ENCODE measurements at regions not wholly inside any gene's neighbourhood (a gene's known extent, or its start where the extent isn't known, plus 50 kb on each side); places are given as distances from the start of the nearest gene placed in this dataset.

DNA sequence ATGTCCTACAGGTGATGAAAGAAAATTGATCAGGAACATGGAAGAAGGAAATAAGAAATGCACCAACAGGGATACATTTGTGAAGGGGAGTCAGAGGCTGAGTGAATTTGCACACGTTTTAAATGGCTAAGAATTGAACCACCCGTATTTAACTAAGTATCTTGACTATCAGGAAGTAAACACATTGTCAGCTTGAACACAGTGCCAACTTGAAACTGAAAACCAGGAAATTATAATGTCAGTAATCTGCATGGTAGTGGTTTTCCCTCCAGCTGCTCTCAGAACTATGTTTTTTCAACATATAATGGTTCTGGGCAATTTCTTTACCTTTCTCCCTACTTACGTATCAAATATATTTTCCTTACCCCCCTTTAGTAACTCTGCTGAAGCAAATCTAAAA lies 366.5 kb upstream of the POU3F2 start:
- H3K9me3 ChIP-seq (ENCODE audit: control insufficient read depth, insufficient read depth, low read depth, low read length): no peaks in the 10 kb centered on the region
- no peak overlapping the region for H3K9ac ChIP-seq (ENCODE audit: low read length)
- no peak overlapping the region for H3K27ac ChIP-seq (ENCODE audit: low read depth, low read length)
- no peaks in the 10 kb centered on the region for H3K36me3 ChIP-seq (ENCODE audit: control insufficient read depth, insufficient read depth, low read length)
- no peaks in the 10 kb centered on the region for H3K4me1 ChIP-seq (ENCODE audit: control insufficient read depth, insufficient read depth, low read length)
- H3K27me3 ChIP-seq (ENCODE audit: control insufficient read depth, insufficient read depth, low read length): no peaks in the 10 kb centered on the region
- no peak overlapping the region for H3K4me3 ChIP-seq (ENCODE audit: low read depth, low read length)

DNA sequence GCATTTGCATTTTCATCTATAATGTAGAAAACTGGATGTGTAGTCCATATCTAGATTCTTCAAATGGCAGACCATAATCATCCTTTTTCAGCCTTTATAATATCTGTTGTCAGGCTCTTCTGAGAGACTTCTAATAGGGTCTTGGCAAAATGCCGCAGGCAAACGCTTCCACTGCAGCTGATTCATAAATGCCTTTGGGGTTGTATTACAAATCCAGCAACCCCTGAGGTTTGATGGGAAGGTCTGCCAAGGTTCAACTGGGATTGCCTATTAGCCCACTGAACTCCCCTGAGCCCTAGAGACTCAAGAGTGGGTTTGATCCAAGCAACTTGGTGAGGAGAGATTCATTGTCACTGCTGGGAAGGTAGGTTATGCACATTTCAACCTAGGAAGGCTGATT lies 365.2 kb upstream of the POU3F2 start:
- H3K36me3 ChIP-seq (ENCODE audit: control insufficient read depth, insufficient read depth, low read length): no peaks in the 10 kb centered on the region
- H3K27me3 ChIP-seq (ENCODE audit: control insufficient read depth, insufficient read depth, low read length): no peaks in the 10 kb centered on the region
- no peak overlapping the region for H3K27ac ChIP-seq (ENCODE audit: low read depth, low read length)
- H3K9me3 ChIP-seq (ENCODE audit: control insufficient read depth, insufficient read depth, low read depth, low read length): no peaks in the 10 kb centered on the region
- no peak overlapping the region for H3K4me3 ChIP-seq (ENCODE audit: low read depth, low read length)
- H3K9ac ChIP-seq (ENCODE audit: low read length): no peak overlapping the region
- no peaks in the 10 kb centered on the region for H3K4me1 ChIP-seq (ENCODE audit: control insufficient read depth, insufficient read depth, low read length)

- Histone ChIP-seq H3K27ac (ENCODE audit: low read depth, low read length) (no peak overlapping the region), H3K4me1 (ENCODE audit: control insufficient read depth, insufficient read depth, low read length) (no peaks in the 10 kb centered on the region), H3K27me3 (ENCODE audit: control insufficient read depth, insufficient read depth, low read length) (no peaks in the 10 kb centered on the region), H3K4me3 (ENCODE audit: low read depth, low read length) (no peak overlapping the region), H3K36me3 (ENCODE audit: control insufficient read depth, insufficient read depth, low read length) (no peaks in the 10 kb centered on the region), H3K9me3 (ENCODE audit: control insufficient read depth, insufficient read depth, low read depth, low read length) (no peaks in the 10 kb centered on the region), H3K9ac (ENCODE audit: low read length) (no peak overlapping the region)
Measured at GRCh38 chr6:98470821-98471220, 363.6 kb upstream of the POU3F2 start.

- Histone ChIP-seq H3K4me3 (ENCODE audit: low read depth, low read length) (no peak overlapping the region), H3K4me1 (ENCODE audit: control insufficient read depth, insufficient read depth, low read length) (no peaks in the 10 kb centered on the region), H3K27ac (ENCODE audit: low read depth, low read length) (no peak overlapping the region), H3K9ac (ENCODE audit: low read length) (no peak overlapping the region), H3K36me3 (ENCODE audit: control insufficient read depth, insufficient read depth, low read length) (no peaks in the 10 kb centered on the region), H3K27me3 (ENCODE audit: control insufficient read depth, insufficient read depth, low read length) (no peaks in the 10 kb centered on the region), H3K9me3 (ENCODE audit: control insufficient read depth, insufficient read depth, low read depth, low read length) (no peaks in the 10 kb centered on the region)
Measured at GRCh38 chr6:98471444-98471843, 362.9 kb upstream of the POU3F2 start.

- no peak overlapping the region for H3K4me3 ChIP-seq (ENCODE audit: low read depth, low read length)
- H3K27me3 ChIP-seq (ENCODE audit: control insufficient read depth, insufficient read depth, low read length): no peaks in the 10 kb centered on the region
- no peak overlapping the region for H3K9ac ChIP-seq (ENCODE audit: low read length)
- no peaks in the 10 kb centered on the region for H3K9me3 ChIP-seq (ENCODE audit: control insufficient read depth, insufficient read depth, low read depth, low read length)
- no peak overlapping the region for H3K27ac ChIP-seq (ENCODE audit: low read depth, low read length)
- H3K4me1 ChIP-seq (ENCODE audit: control insufficient read depth, insufficient read depth, low read length): no peaks in the 10 kb centered on the region
- no peaks in the 10 kb centered on the region for H3K36me3 ChIP-seq (ENCODE audit: control insufficient read depth, insufficient read depth, low read length)
Measured at GRCh38 chr6:98477231-98477630, 357.1 kb upstream of the POU3F2 start.

DNA sequence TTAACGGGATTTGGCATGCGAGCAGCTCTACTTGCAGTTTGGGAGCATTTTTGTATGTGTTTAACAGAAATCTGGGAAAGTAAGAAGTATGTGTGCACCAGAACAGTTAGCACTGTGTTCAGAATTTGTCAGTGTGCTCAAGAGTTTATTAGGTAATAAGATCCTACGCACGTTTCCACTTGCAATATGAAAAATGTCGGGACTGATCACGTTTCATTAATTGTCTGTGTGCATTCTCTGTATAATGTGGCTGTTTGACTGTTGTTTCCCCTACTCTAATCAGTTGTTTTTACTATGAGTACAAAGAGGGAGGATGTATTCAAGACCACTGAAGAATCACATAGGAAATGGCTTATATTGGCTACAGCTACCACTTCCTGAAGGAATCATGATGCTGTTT lies 349.7 kb upstream of the POU3F2 start:
- H3K9ac ChIP-seq (ENCODE audit: low read length): no peak overlapping the region
- H3K27ac ChIP-seq (ENCODE audit: low read depth, low read length): no peak overlapping the region
- no peaks in the 10 kb centered on the region for H3K9me3 ChIP-seq (ENCODE audit: control insufficient read depth, insufficient read depth, low read depth, low read length)
- H3K4me3 ChIP-seq (ENCODE audit: low read depth, low read length): no peak overlapping the region
- peaks cover 16% of the 10 kb centered on the region for H3K4me1 ChIP-seq (ENCODE audit: control insufficient read depth, insufficient read depth, low read length)
- H3K36me3 ChIP-seq (ENCODE audit: control insufficient read depth, insufficient read depth, low read length): no peaks in the 10 kb centered on the region
- H3K27me3 ChIP-seq (ENCODE audit: control insufficient read depth, insufficient read depth, low read length): no peaks in the 10 kb centered on the region

DNA sequence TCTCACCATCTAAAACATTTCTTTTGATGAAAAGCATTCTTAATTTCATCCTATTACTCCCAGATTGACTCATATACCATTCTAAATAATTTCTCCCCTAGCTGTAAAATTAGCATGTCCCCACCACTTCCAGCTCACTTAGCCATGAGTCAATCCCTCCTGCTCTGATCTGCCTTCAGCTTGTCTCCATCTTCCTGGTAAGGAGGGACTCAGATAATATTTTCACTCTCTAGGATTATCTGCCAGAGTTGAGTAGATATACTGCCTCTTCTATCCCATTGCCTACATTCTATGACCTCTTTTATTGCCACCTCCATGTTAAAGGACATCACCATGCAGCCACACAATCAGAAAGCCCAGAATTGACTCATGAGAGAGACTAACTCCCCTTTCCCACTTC lies 348.8 kb upstream of the POU3F2 start:
- Histone ChIP-seq H3K9me3 (ENCODE audit: control insufficient read depth, insufficient read depth, low read depth, low read length) (no peaks in the 10 kb centered on the region), H3K9ac (ENCODE audit: low read length) (no peak overlapping the region), H3K36me3 (ENCODE audit: control insufficient read depth, insufficient read depth, low read length) (no peaks in the 10 kb centered on the region), H3K27ac (ENCODE audit: low read depth, low read length) (no peak overlapping the region), H3K27me3 (ENCODE audit: control insufficient read depth, insufficient read depth, low read length) (no peaks in the 10 kb centered on the region), H3K4me1 (ENCODE audit: control insufficient read depth, insufficient read depth, low read length) (peaks cover 16% of the 10 kb centered on the region), H3K4me3 (ENCODE audit: low read depth, low read length) (no peak overlapping the region)

DNA sequence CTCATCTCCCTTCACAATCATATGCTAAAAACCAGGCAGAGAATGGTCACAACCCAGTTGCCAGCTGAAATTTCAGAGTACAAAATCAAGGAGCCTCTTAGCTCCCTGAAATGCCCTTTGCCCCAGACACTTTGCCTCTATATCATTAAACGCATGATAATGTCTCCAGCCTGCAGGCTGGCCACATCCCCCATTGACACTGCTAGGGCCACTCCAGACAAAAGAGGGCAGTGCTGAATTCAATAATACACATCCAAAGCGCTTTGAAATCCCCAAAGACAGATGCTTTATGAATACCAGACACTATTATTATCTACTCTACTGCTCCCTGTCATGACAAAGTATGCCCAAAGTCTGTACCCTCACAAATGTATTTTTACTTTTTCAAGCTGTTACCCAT lies 348.3 kb upstream of the POU3F2 start:
- Histone ChIP-seq H3K4me1 (ENCODE audit: control insufficient read depth, insufficient read depth, low read length) (peaks cover 16% of the 10 kb centered on the region), H3K27me3 (ENCODE audit: control insufficient read depth, insufficient read depth, low read length) (no peaks in the 10 kb centered on the region), H3K9me3 (ENCODE audit: control insufficient read depth, insufficient read depth, low read depth, low read length) (no peaks in the 10 kb centered on the region), H3K36me3 (ENCODE audit: control insufficient read depth, insufficient read depth, low read length) (no peaks in the 10 kb centered on the region), H3K27ac (ENCODE audit: low read depth, low read length) (no peak overlapping the region), H3K9ac (ENCODE audit: low read length) (no peak overlapping the region), H3K4me3 (ENCODE audit: low read depth, low read length) (no peak overlapping the region)

DNA sequence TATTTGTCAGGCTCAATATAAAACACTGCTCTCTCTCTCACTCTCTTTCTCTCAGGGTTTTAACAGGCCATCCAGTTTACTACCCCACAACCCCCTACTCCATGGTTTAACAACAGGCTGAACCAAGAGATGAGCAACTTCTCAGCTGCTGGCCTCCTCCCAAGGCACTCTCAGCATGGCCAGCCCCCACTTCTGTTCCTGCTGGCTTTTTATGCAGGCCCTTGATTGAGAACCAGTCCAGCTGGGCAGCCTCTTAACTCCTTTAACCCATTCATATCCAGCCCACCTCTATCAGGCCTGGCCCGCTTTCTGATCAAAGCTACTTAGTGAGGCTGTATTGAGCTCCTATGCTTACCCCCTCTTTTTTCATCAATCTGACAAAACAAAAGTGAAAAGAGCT lies 346.8 kb upstream of the POU3F2 start:
- Histone ChIP-seq H3K9me3 (ENCODE audit: control insufficient read depth, insufficient read depth, low read depth, low read length) (no peaks in the 10 kb centered on the region), H3K36me3 (ENCODE audit: control insufficient read depth, insufficient read depth, low read length) (no peaks in the 10 kb centered on the region), H3K4me3 (ENCODE audit: low read depth, low read length) (no peak overlapping the region), H3K27me3 (ENCODE audit: control insufficient read depth, insufficient read depth, low read length) (no peaks in the 10 kb centered on the region), H3K9ac (ENCODE audit: low read length) (no peak overlapping the region), H3K4me1 (ENCODE audit: control insufficient read depth, insufficient read depth, low read length) (peaks cover 16% of the 10 kb centered on the region), H3K27ac (ENCODE audit: low read depth, low read length) (no peak overlapping the region)

DNA sequence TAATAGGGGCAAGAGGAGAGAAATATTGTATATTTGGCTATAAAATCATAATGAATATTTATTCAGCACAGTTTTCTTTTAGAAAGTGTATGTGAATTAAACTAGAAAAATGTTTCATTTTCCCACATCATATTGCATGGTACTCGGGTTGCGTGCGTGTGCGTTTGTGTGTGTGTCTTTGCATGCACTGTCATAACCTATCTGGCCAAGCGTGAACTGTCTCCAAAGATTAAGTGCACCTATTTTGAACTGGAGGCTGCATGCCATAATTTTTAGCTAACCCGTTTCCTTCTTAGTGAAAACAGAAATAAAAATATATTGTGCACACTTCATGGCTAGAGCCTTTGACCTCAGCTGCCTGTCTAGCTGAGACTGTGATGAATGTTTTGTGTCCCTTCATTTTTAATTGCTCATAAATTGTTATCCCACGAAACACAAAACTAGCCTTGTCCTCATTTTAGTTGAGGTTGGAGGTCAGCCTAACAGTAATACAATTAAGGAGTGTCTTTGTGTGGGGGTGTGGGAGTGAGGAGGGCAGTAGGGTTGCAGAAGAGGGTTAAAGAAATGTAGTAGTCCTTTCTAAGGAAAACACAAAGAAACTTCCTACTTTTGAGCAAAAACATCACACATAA lies 336.1 kb upstream of the POU3F2 start:
- H3K4me3 ChIP-seq (ENCODE audit: low read depth, low read length): no peak overlapping the region
- no peaks in the 10 kb centered on the region for H3K27me3 ChIP-seq (ENCODE audit: control insufficient read depth, insufficient read depth, low read length)
- no peaks in the 10 kb centered on the region for H3K36me3 ChIP-seq (ENCODE audit: control insufficient read depth, insufficient read depth, low read length)
- H3K9ac ChIP-seq (ENCODE audit: low read length): no peak overlapping the region
- no peak overlapping the region for H3K27ac ChIP-seq (ENCODE audit: low read depth, low read length)
- no peaks in the 10 kb centered on the region for H3K9me3 ChIP-seq (ENCODE audit: control insufficient read depth, insufficient read depth, low read depth, low read length)
- no peaks in the 10 kb centered on the region for H3K4me1 ChIP-seq (ENCODE audit: control insufficient read depth, insufficient read depth, low read length)

DNA sequence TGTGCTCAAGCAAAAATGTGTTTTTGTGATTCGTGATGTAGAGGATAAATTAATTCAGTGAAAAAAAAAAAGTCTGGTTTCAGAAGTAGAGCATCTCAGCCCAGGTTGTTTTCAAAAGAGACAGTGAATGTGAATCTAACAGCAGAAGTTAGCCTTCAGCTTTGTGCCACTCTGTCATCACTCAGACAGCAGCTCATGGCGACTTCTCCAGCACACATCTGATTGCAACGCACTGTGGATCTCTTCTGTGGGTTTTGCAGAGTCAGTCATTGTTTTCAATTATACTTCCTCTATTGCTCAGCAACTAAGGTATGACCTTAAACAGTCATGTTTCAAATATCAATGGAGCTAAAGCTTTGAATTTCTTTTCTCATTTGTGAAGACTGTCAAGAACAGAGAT lies 335.5 kb upstream of the POU3F2 start:
- Histone ChIP-seq H3K4me1 (ENCODE audit: control insufficient read depth, insufficient read depth, low read length) (no peaks in the 10 kb centered on the region), H3K9ac (ENCODE audit: low read length) (no peak overlapping the region), H3K27ac (ENCODE audit: low read depth, low read length) (no peak overlapping the region), H3K9me3 (ENCODE audit: control insufficient read depth, insufficient read depth, low read depth, low read length) (no peaks in the 10 kb centered on the region), H3K27me3 (ENCODE audit: control insufficient read depth, insufficient read depth, low read length) (no peaks in the 10 kb centered on the region), H3K36me3 (ENCODE audit: control insufficient read depth, insufficient read depth, low read length) (no peaks in the 10 kb centered on the region), H3K4me3 (ENCODE audit: low read depth, low read length) (no peak overlapping the region)

All from HUES6 (cell line).